COLO829 (cell line): ENCODE measurements at regions not wholly inside any gene's neighbourhood (a gene's known extent, or its start where the extent isn't known, plus 50 kb on each side); places are given as distances from the start of the nearest gene placed in this dataset.
"Not testable (repeated sequence)": the region's sequence is repeated elsewhere in the genome, so short reads cannot be mapped to it uniquely, and the experiment has no call there.

ENCODE experiments used
- DNase-seq: peaks from one replicate; pipeline ENCODE4 v3.0.0; 2012; ENCODE audit warnings: low spot score

DNA sequence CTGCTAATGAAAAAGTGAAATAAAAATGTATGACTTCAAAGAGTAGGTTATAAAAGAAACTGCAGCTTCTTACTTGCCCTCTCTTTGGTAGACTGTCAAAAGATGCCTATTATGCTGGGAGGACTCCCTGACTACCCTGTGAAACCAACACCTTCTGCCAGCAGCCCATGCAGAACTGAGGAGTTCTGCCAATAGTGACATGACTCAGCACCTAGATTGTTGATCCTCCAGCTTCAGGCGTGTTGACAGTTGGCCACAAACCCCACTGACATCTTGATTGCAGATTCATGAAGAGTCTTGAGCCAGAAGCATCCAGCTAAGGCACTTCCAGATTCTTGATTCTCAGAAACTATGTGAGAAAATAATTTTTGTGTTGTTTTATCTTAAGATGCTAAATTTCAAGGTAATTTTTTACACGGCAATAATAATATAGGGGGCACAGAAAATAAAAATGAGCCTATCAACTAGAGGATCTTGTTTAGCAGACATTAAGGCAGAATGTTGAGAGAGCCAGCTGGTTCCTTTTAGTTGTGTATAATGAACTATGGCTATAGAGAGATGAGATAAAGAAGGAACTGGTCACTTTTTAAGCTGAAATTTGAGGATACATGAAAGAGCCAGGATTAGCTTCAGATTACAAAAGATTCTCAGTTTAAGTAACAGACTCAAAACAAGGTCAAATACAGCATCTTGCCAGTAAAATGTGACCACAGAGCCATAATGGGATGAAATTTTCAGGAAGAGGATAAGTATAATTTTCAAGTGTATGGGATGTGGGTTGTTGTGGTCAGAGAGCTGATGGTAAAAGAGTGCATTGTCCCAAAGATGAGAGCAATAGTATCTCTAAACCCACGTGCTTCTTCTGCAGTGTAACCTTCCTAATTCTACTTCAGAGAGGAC lies 588.7 kb upstream of the CBLB start:
- DNase-seq: peak; percentile 84

DNA sequence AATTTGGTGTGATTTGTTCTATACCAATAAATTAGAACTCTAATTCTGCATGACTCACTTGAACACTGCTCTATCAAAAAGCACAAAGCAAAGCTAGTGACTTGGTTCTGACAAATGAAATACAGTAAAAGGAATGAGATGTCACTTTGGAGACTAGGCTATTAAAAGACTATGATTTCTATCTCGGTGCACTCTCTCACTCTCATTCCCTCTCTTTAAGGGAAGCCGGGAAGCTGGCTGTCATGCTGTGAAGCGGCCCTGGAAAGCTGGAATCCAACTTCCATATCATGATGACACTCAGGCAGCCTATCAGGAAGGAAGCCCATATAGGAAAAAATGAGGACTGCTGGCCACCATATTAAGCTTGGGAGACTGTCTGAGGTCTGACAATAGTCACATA lies 590.1 kb upstream of the CBLB start:
- DNase-seq: no peak

DNA sequence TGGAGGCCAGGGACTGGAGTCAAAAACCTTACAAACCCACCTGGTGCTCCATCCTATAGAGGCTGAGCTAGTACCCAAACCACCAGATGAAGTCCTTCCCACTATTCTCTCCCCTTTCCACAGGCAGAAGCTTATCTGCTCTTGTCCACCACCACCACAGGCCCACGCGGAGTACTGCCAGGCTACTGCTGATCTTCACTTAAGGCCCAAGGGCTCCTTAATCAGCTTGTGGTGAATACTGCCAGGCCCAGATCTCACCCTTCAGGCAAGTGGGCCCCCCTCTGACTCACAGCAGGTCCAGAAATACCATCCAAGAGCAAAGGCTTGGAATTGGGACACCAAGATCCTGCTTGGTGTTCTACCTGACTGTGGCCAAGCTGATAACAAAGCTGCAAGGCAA lies 598.1 kb upstream of the CBLB start:
- no peak for DNase-seq

DNA sequence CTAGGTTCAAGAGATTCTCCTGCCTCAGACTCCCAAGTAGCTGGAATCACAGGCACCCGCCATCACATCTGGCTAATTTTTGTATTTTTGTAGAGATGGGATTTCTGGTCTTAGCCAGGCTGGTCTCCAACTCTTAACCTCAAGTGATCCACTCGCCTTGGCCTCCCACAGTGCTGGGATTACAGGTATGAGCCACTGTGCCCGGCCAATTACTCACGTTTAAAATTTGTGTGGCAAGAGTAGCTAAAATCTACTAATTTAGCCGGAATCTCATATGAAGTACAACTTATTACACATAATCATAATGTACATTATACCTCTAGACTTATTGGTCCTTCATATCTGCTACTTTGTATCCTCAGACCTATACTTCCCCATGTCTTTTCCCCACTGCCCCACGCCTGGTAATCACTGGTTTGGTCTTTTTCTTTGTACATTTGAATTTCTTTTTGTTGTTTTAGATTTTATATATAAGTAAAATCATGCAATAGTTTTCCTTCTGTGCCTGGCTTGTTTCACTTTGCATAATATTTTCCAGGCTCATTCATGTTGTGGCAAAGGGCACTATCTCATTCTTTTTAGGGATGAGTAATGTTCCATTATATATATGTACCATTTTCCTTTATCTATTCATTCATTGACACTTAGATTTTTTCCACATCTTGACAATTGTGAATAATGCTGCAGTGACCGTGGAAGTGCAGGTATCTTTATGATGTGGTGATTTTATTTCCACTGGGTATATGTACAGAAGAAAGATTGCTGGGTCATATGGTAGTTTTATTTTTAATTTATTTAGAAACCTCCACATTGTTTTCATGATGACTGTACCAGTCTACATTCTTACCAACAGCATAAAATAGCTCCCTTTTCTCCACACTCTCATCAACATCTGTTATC lies 605.0 kb upstream of the CBLB start:
- no peak for DNase-seq

DNA sequence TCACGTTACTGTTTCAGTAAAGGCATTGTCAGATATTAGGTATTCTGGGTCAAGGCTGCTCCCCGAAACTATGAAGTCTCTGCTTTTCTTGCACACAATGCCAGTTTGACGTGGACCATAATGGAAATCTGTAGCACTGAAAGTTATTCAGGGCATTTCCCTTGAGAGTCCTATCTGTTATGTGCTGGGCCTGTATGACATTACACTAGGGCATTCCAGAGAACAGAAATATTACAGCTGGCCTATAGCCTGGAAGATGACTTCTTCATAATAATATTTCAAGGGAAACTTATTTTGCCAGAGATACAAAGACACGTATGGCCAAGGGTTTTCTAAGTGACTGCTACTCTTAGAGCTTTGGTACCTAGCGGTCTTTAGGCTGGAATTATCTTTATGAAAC lies 613.6 kb upstream of the CBLB start:
- no peak for DNase-seq

DNA sequence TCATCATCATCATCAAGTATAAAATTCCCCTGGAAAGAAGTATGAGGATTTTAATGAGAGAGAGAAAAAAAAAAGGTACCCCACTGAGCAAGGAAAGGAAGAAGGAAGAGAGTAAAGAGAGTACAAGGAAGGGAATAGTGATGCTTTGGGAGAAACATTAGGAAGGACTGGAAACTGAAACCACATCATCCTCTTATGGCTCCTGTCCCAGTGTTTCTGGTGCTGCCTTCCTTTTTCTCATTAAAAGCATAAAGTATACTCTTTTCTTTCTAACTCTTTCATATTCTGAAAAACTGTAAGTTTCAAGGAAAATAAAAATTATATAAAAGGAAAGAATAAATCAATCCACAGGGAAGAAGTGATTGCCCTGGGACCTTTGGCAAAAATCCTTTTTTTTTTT lies 616.4 kb upstream of the CBLB start:
- DNase-seq: no peak

DNA sequence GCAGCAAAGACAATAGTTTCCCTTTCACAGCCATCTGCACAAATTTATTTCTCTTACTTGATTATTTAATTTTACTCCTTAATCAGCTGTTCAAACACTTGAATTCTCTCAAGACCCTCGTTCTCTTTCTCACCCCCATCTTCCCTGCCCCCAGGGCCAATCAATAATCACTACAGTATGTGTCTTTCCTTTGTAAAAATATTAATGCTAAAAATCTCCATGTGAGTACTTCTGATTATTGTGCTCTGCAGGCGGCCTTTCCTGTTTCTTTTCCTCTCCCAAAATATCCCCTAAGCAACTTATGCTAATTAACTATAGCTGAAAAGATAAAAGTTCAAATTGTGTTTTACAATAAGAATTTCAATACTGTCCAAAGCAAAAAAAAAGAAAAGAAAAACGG lies 617.0 kb upstream of the CBLB start:
- DNase-seq: no peak

DNA sequence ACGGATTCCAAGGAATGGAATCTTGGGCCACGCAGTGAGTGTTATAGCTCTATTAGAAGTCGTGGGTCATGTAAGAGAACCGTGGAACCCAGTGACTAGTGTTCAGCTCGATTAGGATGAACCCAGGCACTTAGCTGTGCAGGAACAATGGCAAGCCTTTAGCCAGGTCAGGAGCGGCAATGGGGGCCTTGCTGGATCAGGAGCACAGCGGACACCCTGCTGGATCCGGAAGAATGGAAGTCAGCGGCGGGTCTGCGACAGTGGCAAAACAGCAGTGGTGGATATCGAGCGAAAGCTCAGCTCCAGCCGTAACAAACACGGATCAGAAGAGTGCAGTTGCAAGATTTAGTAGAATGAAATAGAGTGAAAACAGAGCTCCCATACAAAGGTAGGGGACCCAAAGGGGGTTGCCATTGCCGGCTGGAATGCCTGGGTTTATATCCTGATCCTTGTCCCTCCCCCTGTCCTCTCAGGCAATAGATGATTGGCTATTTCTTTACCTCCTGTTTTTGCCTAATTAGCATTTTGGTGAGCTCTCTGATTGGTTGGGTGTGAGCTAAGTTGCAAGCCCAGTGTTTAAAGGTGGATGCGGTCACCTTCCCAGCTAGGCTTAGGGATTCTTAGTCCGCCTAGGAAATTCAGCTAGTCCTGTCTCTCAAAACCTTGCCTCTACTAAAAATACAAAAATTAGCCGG lies 618.3 kb upstream of the CBLB start:
- DNase-seq: not testable (repeated sequence)

DNA sequence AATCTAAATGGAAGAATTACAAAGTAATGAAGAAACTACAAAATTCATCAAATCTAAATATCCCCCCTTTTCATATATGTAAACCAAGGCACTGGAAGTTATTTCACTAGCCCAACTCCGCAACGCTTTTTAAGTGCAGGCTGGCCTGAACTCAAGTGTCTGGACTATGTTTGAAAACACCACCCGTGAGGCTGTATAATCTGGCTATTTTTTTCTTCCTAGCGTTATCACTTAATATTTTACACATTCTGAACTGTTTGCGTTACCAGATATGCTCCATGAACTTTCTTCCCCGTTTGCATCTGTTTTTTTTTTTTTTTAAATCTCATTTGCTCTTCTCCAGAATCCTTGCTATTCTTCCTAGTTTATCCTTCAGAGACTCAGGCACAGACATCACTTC lies 619.5 kb upstream of the CBLB start:
- no peak for DNase-seq

DNA sequence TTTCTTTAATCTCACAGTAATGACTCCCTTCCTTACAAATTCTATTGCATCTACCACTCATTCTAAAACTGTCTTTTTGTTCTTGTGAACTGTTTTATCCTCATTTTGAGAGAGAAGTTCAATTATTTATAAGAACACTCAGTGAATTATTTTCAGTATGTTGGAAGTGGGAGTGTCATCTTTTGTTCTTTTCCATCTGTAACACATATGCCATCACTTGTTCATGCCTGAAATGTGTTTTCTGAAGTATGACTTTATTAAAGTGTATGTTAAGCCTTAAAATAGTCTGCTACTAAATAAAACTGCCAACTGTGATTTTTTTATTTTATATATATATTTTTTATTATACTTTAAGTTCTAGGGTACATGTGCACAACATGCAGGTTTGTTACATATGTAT lies 623.0 kb upstream of the CBLB start:
- no peak for DNase-seq

DNA sequence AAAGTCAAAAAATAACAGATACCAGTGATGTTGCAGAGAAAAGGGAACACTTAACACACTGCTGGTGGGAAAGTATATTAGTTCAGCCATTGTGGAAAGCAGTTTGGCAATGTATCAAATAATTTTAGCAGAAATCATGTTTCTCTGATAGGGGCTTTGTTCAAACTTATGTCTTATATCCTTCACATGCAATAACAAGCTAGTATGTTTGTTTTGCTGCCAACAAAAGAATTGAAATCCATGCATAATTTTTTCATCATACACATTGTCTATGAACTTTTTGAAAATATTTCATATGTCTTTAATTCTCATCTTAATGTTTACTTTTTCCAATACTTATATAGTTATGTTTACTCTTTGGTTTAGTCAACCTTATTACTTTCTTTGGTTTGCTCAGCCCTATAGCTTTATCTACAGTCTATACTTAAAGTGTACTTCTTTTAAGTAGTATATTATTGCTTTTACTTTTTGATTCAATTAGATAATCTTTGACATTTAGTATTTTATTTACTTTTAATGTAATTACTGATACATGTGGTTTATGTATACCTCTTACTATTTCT lies 639.6 kb upstream of the CBLB start:
- DNase-seq: no peak

DNA sequence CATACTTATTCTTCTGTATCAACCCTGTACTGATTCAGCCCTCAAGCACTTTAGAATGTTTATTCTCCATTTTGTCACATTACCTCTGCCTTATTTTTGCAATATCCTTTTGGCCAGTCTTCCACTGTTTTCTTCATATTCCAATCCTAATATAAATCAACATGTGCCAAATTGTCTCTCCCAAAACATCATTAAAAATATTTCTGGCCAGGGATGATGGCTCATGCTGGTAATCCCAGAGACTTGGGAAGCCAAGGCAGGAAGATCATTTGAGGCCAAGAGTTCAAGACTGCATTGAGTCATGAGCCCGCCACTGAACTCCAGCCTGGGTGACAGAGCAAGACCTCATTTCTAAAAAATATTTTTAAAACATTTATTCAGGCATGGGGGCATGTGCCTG lies 641.4 kb upstream of the CBLB start:
- DNase-seq: no peak

DNA sequence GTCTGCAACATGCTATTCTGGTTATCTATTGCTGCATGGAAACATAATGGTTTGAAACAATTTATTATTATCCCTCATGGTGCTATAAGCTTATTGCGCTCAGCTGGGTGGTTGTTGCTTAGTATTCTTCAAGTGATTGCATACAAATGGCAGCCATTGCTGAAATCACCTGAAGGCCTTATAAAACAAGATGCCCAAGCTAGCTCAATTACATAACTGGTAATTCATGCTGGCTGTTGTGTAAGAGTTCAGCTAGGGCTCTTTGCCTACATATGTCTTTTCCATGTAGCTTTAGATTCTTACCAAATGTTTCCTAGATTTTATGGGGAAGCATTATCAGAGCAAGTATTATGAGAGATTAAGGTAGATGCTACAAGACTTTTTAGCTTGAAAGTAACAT lies 644.0 kb upstream of the CBLB start:
- no peak for DNase-seq

DNA sequence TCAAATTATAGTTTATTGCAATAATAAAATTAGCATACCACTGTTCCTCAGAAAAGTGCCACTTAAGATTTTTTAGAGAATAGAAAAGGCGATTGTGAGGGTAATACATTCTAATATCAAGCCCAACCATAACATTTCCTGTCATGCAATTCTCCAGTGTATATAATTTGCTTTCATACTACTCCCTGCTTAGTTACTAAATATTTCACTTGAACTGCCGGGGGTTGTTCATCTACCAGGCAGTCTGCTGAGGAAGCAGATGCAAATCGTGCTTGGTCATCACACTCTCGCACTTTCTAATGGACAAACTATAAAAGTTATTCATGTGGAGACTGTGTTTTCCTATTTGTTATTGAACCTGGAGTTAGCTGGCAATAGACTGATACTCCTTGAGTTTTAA lies 645.6 kb upstream of the CBLB start:
- peak; percentile 21 for DNase-seq

DNA sequence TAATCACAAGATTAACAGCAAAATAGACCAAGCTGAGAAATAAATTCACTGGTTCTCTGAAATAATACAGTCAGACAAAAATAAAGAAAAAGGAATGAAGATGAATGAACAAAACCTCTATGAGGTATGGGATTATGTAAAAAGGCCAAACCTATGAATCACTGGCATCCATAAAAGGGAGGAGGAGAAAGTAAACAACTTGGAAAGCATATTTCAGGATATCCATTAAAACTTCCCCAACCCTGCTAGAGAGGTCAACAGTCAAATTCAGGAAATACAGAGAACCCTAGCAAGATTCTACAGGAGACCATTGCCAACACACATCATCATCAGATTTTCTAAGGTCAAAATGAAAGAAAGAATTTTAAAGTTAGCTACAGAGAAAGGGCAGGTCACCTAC lies 649.7 kb upstream of the CBLB start:
- no peak for DNase-seq

DNA sequence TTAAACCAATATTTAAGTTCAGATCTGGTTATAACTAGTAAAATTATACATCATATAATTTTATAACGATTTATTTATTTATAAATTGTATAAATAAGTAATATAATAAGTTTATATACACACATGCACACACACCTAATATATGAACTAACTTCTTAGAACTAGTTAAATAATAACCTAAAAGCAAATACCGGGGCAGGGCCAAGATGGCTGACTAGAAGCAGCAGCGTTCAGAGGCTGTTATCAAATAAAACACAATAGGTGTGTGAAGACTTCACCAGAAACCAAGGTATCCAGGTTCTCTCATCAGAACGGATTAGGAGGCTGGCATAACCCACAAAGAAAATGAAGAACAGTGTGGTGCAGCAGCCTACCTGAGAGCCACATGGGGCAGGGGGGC lies 653.6 kb upstream of the CBLB start:
- DNase-seq: no peak

DNA sequence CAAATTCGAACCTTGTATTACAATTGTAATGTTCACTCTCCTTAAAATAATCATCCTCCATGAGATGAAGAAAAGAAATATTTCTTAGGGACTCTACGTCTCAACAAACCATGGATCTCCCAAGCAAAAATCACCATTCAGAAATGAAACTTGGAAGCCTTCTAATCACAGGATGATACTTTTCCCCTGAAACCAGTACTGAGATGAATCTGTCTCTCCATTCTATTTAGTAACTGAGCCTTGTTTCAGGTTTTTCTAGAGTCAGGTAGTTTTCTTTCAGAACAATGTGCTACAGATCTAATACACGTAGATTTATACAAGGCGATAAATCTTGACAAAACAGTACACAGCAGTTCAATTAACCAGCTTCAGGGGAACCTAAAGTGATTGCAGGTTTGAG lies 660.1 kb upstream of the CBLB start:
- DNase-seq: no peak

DNA sequence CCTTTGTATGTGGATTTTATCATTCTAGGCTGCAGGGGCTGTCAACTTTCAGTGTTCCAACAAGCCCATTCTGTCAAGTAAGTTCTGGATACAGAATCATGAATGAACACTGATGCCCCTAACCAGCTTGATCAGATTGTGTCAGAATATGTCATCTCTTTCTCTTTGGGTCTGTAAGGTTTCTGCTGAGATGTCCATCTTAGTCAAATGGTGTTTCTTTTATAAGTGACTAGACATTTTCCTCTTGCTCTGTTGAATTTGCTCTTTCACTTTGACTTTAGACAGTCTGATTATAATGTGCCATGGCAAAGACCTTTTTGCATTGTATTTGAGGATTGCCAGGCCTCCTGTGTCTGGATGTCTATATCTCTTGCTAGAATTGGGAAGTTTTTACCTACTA lies 660.9 kb upstream of the CBLB start:
- no peak for DNase-seq

DNA sequence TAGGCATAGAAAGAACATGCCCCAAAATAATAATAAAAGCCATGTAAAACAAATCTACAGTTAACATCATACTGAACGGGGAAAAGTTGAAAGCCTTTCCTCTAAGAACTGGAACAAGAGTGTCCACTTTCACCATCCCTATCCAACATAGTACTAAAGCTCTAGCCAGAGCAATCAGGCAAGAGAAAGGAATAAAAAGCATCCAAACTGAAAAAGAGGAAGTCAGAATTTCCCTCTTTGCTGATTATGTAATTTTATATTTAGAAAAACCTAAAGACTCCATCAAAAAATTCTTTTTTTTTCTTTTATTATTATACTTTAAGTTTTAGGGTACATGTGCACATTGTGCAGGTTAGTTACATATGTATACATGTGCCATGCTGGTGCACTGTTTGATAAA lies 661.6 kb upstream of the CBLB start:
- DNase-seq: no peak

DNA sequence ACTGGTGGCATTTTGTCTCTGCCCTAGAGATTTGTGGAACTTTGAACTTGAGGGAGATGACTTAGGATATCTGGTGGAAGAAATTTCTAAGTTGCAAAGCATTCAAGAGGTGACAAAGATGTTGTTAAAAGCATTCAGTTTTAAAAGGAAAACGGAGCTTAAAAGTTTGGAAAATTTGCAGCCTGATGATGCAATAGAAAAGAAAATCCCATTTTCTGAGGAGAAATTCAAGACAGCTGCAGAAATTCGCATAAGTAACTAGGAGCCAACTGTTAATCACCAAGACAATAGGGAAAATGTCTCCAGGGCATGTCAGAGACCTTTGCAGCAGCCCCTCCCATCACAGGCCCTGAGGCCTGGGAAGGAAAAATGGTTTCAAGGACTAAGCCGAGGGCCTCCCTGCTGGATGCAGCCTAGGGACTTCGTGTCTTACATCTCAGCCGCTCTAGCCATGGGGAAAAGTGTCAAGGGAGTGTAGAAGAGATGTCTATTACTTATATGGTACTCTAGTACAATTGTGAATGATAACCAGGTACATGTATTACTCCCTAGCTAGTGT lies 663.0 kb upstream of the CBLB start:
- DNase-seq: not testable (repeated sequence)

DNA sequence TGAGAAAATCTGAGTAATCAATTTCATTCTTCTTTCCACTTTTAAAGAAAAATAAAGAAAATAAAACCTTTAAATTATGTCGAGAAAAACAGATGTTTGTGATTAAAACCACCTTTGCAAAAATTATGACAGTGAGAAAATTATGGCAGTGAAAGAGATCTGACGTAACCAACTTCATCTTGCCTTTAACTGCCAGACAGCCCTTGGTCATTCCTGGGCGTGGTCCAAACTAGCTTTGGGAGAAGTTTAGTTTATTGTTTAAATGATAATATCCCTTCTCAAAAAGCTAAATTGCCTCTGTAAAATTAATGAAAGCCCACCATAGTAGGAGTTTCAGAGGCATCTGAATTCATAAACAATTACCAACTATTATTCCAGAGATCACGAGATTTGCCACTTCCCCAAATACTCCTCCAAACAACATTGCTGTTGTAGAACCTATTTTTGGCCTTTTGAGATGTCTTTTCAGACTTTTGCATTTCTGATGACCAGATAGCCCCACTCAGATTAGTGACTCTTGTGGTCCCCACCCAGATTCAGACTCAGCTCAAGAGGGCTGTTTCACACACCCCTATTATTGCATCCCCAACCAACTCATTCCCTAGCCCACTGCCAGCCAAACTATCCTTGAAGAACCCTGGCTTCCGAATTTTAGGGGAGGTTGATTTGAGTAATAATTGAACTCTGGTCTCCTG lies 664.4 kb upstream of the CBLB start:
- no peak for DNase-seq
